Ascending aorta (tissue), 2 donors: ENCODE measurements at regions not wholly inside any gene's neighbourhood (a gene's known extent, or its start where the extent isn't known, plus 50 kb on each side); places are given as distances from the start of the nearest gene placed in this dataset.

ENCODE experiments used
- DNase-seq, 2 donors: peaks; one replicate each; pipeline ENCODE4 v3.0.0-alpha.2; 2019; ENCODE audit warnings: low spot score in 2 of 2
- H3K27ac ChIP-seq, 2 donors: fragments of 200-600 bp; sonication (generic); one replicate each; pipeline ENCODE4 v1.5.1; 2016 to 2017; ENCODE audit warnings: mild to moderate bottlenecking in 1 of 2
- H3K27me3 ChIP-seq: fragments of 200-600 bp; sonication (generic); one replicate; pipeline ENCODE4 v1.5.1; 2017
- H3K36me3 ChIP-seq, 2 donors: fragments of 200-600 bp; sonication (generic); one replicate each; pipeline ENCODE4 v1.5.1; 2016
- H3K4me1 ChIP-seq, 2 donors: fragments of 200-600 bp; sonication (generic); one replicate each; pipeline ENCODE4 v1.5.1; 2016 to 2017; ENCODE audit warnings: mild to moderate bottlenecking in 1 of 2
- H3K4me3 ChIP-seq, 2 donors: fragments of 200-600 bp; sonication (generic); one replicate each; pipeline ENCODE4 v1.5.1; 2016 to 2017; ENCODE audit warnings: mild to moderate bottlenecking in 1 of 2
- H3K9me3 ChIP-seq, 2 donors: fragments of 200-600 bp; sonication (generic); one replicate each; pipeline ENCODE4 v1.5.1; 2016
- CTCF ChIP-seq, 3 experiments: fragments of 200-600 bp in 2 of 3; fragments of 450-650 bp in 1 of 3; sonication (generic) in 2 of 3; IDR thresholded peaks; one replicate each; pipeline ENCODE4 v1.5.1; 2016 to 2019; ENCODE audit warnings: antibody characterized with exemption in 3 of 3, mild to moderate bottlenecking in 1 of 3, moderate library complexity in 1 of 3
- intact Hi-C: fragments of 100-400 bp; cut with DNase I; formaldehyde crosslinking; loops from one replicate; pipeline ENCODE4 v1.15.1; 2023

- TF ChIP-seq CTCF (IDR thresholded peaks at IDR 0.05): no peak
- DNase-seq: peak; percentile 51 to 86
- H3K27me3 ChIP-seq: no peaks in the 10 kb centered on the region
- intact Hi-C loops: no loop called here
- H3K36me3 ChIP-seq: no peaks in the 10 kb centered on the region
- no peaks in the 10 kb centered on the region for H3K9me3 ChIP-seq
- peaks cover 0 to 6% of the 10 kb centered on the region in 2 donors for H3K4me1 ChIP-seq
- H3K27ac ChIP-seq: peak overlapping the region; percentile 47 to 60
- H3K4me3 ChIP-seq: peak overlapping the region in 1 of 2 donors; percentile 26
Observed at GRCh38 chr2:8229546-8229986, 452.3 kb upstream of the ID2 start.

DNA sequence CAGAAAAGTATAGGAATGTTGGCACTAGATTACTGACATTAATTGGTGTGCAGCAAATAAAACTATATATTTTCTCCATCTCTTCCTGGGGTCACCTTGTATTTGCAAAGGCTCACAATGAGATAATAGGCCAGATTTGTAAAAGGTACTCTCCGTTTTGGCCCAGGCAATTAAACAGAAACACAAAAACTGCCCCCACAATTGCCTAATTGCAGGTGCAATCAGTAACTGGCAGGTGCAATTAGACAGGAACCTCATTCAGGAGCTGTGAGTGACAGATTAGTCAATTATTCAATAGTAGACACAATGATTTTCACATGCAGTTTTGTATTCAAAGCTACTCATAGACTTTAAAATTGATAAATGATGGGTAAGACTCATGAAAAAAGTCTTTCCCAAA, 451.4 kb upstream of the ID2 start:
- intact Hi-C loops: no loop called here
- DNase-seq: no peak
- Histone ChIP-seq H3K27me3 (no peaks in the 10 kb centered on the region), H3K4me1 (peaks cover 0 to 6% of the 10 kb centered on the region in 2 donors), H3K9me3 (no peaks in the 10 kb centered on the region), H3K36me3 (no peaks in the 10 kb centered on the region), H3K27ac (no peak overlapping the region), H3K4me3 (no peak overlapping the region)
- TF ChIP-seq CTCF (IDR thresholded peaks at IDR 0.05): no peak

DNA sequence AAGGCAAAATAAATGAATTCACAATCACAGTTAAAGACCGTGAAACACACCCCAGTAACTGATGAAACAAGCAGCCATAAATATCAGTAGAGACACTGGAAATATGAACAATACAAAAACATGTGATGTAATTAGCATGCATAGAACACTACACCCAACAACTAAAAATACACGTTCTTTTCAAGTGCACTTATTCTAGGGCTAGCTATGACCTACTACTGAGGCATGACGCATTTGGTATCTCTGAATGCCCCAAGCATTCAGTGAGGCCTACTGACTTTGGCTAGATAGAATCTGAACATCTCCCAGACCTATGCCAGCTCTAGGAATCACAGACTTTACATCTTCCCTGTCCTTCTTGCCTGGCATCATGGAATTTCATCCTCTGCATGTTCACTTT, 450.0 kb upstream of the ID2 start:
- H3K27me3 ChIP-seq: no peaks in the 10 kb centered on the region
- intact Hi-C loops: no loop called here

DNA sequence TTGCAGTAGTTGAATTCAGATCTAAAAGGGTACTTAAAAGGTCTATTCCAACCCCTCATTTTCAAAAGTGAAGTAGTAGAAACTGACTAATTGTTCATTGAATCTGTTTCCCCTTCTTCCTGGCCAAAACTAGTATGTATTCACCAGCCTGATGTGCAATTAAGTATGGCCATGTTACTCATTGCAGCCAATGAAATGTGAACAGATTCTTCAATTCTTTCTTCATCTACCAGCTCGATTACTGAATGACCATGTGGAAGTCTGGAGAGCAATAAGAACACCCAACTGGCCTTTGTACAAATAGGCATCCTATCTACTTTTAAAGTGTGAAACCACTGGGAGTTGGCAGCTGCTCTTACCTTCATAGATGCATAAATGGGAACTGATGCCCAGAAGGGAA, 449.0 kb upstream of the ID2 start:
- TF ChIP-seq CTCF (IDR thresholded peaks at IDR 0.05): no peak
- intact Hi-C loops: no loop called here
- H3K9me3 ChIP-seq: no peaks in the 10 kb centered on the region
- no peak overlapping the region for H3K4me3 ChIP-seq
- H3K27me3 ChIP-seq: no peaks in the 10 kb centered on the region
- H3K27ac ChIP-seq: no peak overlapping the region
- H3K36me3 ChIP-seq: no peaks in the 10 kb centered on the region
- H3K4me1 ChIP-seq: peaks cover 0 to 9% of the 10 kb centered on the region in 2 donors
- no peak for DNase-seq

More for the DNA sequence above, 450.0 kb upstream of the ID2 start:
- Histone ChIP-seq H3K4me3 (no peak overlapping the region), H3K27ac (no peak overlapping the region), H3K9me3 (no peaks in the 10 kb centered on the region), H3K36me3 (no peaks in the 10 kb centered on the region), H3K4me1 (peaks cover 0 to 6% of the 10 kb centered on the region in 2 donors)
- no peak for DNase-seq
- TF ChIP-seq CTCF (IDR thresholded peaks at IDR 0.05): no peak

GRCh38 chr2:8234253-8234652, 447.6 kb upstream of the ID2 start:
- intact Hi-C loops: no loop called here
- Histone ChIP-seq H3K27me3 (no peaks in the 10 kb centered on the region), H3K4me3 (no peak overlapping the region), H3K9me3 (no peaks in the 10 kb centered on the region), H3K36me3 (no peaks in the 10 kb centered on the region), H3K4me1 (peaks cover 0 to 8% of the 10 kb centered on the region in 2 donors), H3K27ac (no peak overlapping the region)
- no peak for TF ChIP-seq CTCF (IDR thresholded peaks at IDR 0.05)
- DNase-seq: no peak

DNA sequence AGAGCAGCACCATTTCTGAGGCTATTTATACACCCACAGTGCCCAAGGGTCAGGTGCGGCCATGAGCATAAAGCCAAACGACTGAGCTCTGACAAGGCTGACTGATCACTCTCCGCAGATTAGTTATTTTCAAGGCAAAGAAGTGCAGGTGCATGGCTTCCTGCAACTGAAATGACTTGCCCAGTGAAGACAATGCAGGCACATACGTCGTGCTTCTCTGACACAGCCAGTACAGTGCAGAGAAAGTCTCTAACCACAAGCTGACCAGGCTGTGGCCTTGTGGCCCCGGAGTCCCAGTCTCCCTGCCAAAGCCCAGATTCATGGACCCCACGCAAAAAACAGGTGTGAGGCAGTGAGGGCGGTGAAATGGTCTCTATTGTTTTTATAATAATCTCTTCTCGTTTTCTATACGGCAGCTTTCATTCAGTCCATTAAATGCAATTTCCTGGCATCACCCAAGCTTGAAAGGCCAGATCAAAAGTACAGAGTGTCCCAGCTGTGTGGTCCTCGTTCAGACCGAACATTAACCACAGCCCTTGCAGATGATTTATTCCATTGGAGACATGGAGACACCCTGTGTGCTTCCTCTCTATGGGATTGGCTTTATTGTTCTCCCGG, 447.0 kb upstream of the ID2 start:
- H3K4me3 ChIP-seq: no peak overlapping the region
- H3K36me3 ChIP-seq: no peaks in the 10 kb centered on the region
- H3K27me3 ChIP-seq: no peaks in the 10 kb centered on the region
- H3K9me3 ChIP-seq: no peaks in the 10 kb centered on the region
- H3K27ac ChIP-seq: no peak overlapping the region
- no peak for TF ChIP-seq CTCF (IDR thresholded peaks at IDR 0.05)
- intact Hi-C loops: no loop called here
- DNase-seq: no peak
- H3K4me1 ChIP-seq: peaks cover 0 to 5% of the 10 kb centered on the region in 2 donors
